Ammon's horn (tissue), 1 donor: ENCODE measurements at regions not wholly inside any gene's neighbourhood (a gene's known extent, or its start where the extent isn't known, plus 50 kb on each side); places are given as distances from the start of the nearest gene placed in this dataset.
"Not testable (repeated sequence)": the region's sequence is repeated elsewhere in the genome, so short reads cannot be mapped to it uniquely, and the experiment has no call there.

Experiments used
- DNase-seq: peaks from one replicate; pipeline ENCODE4 v3.0.0-alpha.2; 2016; ENCODE audit warnings: low spot score

DNA sequence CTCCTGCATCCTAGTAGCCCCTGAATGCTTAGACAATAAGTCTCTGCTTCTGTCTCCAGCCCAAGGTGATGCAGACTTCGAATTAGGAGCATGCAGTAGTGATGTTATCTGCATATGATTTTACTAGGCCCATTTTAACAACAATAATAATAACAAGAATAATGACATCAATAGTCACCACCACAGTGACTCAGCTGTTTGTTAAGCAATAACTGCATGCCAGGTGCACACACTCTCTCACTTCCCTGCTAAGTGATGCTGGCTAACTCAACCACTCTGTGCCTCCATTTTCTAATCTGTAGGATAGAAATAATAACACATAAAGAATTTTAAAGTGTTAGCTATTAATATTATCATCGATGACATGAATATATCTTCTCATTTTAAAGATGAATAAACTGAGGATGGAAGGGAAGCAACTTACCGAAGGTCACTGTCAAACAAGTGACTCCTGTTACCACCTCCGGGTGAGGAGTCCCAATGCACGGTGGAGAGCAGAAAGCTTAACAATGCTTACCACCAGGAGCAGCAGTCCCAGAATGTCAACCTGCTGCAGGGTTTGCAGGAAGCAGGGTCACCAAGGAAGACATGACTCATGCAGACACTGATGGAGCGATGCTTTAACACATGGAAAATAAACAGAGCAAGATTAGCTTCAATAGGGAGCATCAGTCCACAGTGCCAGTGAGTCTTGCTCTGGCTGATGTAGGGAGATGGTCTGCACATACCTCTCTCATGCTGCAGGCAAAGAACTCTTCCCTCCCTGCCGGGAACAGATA is 290.2 kb downstream of the SPATA17 start:
- DNase-seq: no peak

DNA sequence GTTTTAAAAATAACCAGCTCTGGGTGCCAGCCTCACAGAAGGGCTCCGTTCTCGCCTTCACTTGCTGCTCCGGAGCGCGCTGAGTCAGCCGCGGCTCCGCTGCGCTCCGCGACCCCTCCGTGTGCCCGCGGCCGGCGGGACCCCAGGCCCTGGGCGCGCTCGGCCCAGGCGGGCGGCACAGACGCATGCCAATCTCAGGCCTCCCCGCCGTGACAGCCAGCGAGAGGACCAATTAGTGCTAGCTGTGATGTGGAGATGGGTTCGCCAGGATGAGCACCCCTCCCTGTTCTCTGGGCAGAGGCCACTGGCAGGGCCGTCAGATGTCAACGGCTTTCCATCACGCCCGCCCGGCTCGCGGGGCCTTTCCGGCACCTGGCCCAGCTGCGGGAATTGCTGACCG is 293.8 kb downstream of the SPATA17 start:
- no peak for DNase-seq

DNA sequence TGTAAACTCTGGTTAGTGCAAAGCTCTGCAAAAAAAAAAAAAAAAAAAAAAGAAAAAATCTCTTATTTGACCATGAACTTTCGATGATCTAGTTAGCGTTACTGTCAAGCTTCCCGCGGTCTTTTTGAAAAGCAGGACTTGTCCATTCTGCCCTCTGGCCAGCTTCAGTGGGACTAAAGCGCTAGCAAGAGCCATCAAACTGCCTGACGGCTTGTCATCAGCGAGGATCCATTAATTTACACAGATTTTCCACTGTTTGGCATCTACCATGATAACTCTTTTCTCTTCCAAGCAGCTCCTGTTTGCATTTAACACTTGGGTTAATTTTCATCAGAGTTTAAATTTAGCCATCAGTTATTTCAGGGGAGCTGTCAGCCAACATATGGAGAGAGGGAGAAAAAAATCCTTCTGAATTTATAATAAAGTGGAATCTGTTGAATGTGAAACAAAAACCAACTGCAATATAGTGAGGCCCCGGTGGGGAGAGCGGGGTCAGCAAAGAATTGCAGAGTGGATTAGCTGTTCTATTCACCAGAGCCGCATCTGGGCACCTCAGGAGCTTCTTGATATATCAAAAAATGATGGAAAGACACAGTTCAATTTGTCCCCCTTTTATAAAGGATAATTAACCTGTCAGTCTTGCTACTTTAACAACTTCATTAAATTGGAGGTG is 298.2 kb downstream of the SPATA17 start:
- DNase-seq: no peak

DNA sequence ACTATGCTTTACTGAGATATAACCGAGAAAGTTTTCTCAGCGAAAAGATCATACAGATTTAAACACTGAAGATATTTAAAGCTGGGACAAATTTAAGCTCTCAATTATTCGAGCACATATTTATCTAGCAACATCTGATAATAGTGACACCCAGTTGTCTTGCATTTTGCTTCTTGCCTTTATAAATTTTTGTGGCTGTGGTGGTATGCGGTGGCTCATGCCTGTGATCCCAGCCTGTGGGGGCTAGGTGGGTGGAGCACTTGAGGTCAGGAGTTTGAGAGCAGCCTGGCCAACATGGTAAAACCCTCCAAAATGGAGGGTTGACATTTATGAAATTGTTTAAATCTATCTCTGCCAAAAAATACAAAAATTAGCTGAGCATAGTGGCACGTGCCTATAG is 312.2 kb downstream of the SPATA17 start:
- no peak for DNase-seq

DNA sequence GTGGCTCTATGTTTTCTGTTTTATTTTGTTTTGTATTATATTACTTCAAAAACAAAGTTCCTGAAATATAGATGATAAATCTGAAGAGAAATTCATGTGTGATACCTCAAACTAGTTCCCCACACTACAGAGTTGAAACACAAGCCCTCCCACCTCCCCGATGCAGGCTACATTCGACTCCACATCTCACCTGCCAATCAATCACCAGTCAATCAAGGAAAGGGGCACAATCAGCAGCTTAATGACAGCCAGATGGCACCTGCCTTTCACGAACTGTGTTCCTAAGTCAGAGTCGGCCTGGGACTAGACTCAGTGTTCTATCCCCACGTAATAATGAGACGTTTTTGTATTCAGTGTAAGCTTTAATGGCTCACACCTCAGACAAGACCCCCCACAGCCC is 313.4 kb downstream of the SPATA17 start:
- no peak for DNase-seq

DNA sequence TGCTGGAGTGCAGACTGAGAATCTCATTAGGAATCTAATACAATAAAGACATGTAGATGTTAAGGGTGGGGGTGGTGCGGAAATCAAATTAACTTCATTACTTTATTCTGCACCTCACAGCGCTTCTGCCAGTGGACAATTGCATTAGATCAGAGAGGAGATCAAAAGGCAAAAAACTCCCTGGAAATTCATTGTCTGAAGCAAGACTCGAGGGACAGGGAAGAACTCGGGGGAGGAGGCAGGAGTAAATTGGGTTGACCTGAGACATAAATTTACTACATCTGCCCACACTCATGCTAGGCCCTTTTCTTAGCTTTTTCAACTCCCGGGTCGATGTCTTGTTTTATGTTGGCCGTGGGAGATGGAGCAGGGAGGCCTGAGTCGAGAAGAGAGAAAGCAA is 315.4 kb downstream of the SPATA17 start:
- DNase-seq: no peak

DNA sequence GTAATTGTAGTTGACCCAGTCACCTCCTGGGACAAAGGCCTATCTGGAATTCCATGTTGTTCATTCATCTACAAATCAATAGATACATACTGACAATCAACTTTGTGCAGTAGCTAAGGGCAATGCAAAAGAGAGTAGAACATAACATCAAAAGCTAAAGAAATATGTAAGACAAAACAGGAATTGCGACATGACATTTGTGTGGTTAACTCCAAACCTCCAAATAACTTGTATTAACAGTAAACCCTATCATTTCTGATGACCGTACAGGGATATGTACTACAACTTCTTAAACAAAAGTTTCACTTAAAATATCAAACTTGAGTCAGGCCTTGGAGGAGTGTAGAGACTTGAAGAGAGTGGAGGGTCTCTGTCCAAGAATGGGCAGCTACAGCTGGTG is 317.6 kb downstream of the SPATA17 start:
- no peak for DNase-seq

DNA sequence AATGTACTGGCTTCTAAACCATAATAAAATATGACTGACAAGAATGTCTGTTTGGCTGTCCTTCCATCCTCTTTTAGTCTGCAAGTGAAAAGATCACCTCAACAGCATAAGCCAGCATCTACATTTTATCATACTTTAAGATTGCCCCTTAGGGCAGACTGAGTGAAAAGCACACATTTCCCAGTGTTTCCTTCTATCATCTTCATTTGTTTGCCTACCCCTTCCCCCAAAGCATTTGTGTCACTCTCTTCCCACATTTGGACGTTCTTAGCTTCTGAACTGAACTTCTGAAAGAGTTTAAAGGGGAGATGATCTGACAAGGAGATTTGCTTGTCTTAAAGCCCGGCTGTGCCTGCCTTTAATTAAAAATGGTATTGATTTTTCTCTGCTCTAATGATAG is 322.2 kb downstream of the SPATA17 start:
- DNase-seq: no peak

DNA sequence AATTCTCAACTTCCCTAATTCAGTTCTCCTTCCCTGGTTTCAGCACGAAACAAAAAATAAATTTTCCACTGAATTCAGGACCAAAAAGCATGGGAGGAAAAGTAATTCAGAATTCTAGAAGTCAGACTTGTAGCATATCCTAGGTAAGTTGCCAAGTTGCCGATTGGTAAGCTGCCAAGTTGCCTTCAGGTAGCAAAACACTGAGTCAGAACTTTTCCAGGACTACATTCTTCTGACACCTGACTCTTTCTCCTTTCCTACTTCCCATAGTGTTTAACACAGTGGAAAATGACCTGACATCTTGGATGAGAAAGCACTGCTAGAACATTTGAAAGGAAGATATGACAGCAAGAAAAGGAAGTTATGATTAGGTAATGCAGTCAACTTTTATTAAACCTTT is 322.8 kb downstream of the SPATA17 start:
- no peak for DNase-seq

DNA sequence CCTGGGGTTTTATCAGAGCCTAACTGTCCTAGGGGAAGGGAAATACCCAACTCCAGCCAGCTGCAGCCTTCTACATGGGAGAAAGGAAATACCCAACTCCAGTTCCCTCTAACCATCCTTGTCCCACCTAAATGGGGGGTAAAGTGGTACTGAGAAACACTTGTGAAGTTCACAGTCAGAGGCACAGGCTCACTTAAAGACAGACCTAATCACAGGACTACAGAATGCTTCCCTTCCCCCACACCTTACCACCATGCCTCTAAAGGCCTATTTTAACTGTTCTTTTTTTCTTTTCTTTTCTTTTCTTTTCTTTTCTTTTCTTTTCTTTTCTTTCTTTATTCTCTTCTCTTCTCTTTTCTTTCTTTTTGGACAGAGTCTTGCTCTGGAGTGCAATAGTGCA is 324.6 kb downstream of the SPATA17 start:
- no peak for DNase-seq

DNA sequence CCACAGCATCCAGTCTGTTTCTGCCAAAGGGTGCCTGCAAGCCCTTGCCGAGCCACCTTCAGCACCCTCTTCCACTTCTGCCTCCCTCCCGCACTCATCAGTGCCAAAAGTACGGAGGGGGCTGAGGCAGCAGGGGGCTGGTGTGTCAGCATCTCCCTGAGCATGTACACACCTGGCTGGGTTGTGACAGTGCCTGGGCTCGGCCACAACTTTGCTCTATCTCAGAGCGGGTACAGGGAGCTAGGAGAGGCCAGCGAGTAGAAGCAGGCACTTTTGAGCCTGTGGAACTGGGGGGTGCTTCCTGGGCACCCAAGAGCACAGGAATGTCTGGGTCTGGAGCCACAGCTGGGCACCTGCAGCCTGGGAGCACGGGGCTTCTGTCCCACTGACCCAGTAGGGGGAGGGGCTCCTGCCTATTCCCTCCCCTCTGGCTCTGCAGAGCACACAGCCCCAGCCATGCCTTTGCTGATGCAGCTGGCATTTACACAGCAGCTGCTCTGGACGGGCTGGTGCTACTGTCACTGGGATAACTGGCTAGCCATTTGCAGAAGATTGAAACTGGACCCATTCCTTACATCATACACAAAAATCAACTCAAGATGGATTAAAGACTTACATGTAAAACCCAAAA is 319.8 kb upstream of the RRP15 start:
- no peak for DNase-seq

DNA sequence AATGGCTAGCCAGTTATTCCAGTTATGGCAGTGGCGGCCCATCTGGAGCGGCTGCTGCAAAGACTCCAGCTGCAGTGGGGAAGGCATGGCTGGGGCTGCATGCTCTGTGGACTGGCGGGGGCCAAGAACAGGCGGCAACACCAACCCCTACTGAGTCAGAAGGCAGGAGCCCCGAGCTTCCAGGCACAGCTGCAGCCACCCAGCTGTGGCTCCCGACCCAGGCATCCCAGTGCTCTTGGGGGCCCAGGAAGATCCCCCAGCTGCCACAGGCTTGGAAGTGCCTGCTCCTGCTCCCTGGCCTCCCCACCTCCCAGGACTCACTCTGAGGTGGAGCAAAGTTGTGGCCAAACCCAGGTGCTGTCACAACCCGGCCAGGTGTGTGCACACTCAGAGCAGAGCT is 317.0 kb upstream of the RRP15 start:
- no peak for DNase-seq

DNA sequence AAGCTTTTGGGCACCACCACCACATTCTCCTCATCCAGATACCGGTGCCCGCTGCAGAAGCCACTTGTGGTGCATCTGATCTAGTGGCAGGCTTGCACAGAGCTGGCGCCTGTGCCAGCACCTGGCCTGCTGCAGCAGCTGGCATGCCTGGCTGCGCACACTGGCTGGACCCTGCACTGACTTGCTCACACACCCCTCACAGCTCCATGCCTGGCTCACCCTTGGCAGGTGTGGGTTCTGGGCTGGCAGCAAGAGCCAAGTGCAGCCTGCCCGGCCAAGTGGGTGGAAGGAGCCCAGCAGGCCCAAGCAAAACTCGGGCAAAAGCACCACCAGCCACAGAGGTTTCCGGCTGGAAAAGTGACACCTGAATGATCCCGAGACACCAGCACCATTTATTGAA is 315.7 kb upstream of the RRP15 start:
- no peak for DNase-seq

DNA sequence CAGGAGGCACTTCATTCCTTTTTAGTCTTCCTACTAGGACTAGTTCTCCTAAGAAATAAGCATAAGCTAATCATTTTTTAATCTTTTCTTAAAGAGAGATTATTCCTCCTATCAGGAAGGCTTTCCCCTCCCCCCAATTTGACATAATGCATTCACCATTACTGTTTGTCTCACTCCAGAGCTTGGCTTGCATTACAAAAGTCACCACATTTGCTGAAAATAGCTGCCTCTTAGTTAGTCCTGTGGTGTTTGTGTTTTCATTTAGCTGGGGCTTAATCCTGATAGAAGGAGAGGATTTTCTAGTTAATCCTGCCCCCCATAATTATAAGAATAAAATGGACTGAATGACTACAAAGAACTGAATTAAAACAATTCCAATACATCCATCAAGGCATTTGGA is 307.1 kb upstream of the RRP15 start:
- DNase-seq: no peak

DNA sequence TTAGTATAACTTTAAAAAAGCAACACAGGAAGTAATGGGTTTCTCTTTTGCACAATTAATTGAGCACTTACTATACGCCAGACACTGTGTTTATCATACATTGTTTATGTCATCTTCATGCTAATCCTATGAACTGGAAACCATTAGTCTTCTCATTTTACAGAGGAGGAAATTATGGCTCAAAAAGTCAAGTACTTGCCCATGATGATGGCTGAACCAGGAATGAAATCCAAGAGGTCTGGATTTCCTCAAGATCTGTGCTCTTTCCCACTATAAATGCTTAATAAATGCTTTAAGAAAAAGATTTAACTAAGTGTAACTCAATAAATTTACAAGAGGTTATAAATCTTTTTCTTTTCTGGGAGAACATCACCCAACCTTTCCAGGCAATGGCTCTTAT is 303.7 kb upstream of the RRP15 start:
- no peak for DNase-seq

DNA sequence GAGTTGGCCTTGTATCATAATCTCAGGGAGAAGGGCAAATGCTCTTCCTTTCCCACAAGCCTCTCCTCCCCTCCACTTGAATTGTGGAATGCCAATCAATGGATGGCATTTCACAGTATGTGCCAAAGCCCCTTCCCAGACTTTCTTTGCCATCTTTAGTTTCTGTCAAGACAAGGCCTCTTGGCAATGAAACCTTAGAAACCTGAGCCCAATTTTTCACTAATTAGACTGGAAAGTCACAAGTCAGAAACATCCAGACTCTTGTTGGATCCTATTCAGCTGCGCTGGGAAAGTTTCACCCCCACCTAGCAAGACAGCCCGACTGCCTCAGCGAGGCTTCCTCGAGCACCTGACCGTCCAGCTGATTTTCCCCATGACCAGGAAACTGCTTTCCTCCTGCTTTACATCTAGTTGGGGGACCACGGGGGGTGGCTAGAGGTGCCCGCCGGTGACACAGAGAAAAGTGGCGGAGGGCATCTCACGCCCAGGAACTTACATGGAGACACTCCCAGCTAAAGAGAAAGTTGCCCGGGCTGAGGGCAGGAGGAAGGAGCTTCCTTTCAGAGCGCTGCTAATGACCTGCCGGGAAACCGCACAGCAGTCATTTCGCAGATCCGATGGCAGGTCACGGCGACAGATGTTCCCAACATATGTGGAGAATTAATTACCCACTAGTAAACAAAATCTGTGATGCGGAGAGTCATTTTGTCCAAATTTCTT is 302.6 kb upstream of the RRP15 start:
- DNase-seq: no peak

DNA sequence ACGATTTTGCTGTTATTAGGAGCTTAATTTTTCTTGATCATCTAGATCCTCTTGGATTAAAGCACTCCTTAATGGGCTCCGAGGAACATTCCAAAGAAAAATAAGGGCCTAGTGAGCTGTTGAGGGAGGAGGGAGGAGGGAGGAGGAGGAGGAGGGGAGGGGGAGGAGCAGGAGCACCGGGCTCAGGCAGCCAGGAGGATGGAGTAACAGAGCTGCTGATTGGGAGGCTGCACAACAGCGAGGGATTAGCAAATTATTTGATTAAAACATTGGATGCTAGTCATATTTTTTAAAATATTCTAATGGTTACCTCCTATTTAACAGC is 302.1 kb upstream of the RRP15 start:
- DNase-seq: no peak

DNA sequence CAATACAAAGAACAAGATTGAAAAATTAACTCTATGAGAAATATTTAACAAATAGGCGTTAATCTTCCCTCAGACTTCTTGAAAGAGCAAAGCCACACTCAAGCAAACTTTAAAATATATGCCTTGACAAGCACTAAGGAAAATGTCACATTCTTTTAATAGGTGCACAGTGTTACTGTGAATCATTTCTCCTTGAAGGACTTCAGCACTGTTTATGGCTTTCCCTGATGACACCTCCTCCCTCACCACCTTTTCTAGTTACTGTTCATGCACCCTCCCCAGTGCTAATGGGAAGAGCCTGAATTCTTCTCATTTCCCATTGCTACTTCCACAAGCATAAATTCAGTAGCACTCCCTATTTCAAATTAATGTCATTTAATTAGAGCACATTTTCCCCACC is 299.5 kb upstream of the RRP15 start:
- DNase-seq: no peak

DNA sequence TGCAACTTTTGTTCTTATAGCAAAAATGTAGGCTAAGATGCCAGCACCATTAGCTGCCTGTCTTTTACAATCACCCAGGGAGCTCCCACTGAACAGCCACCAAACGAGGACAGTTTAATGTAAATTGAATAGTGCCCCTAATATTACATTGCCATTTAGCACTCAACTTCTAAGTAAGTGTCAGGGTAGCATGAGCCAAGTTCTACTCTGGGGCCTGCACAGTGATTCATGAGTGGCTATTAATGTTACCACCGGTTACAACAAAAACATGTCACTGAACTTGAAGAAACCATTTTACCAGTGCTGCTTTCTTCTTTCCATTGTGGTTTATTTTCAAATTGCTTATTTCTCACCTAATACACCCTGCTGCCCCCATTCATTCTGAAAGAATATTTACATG is 295.6 kb upstream of the RRP15 start:
- no peak for DNase-seq

DNA sequence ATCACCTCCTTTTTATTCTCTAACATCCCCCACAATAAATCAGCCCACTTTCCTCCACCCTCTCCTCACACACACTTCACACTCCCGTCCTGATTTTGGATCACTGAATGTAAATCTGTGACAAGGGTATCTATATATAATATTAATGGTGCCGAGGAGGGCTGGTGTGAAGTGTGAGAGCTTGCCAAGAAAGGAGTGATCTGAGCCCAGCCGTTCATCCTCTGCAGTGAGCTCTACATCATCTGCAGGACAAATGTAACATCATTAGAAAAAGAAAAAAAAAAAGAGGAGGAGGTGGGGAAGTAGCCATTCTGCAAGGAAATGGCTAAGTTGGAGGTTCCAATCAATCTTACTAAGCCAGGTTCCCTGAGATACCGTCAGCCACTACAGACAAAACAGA is 291.7 kb upstream of the RRP15 start:
- DNase-seq: no peak

DNA sequence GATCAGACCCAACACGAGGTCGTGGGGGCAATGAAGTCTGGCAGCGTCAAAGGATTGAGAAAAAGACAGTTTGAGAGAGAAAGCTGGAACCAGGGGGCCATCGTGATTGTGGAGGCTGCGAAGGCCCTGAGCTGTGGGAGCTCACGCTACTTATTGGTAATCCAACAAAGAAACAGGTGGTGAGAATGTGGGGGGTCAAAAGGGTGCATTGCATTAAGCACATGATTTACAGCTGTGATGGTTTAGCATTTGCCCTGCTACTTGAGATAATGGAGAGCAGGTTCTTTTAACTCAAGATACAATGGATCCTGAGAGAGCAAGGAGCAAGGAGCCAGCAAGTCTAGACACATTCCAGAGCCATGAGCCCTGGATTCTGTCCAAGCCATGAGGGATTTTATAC is 276.8 kb upstream of the RRP15 start:
- not testable (repeated sequence) for DNase-seq

DNA sequence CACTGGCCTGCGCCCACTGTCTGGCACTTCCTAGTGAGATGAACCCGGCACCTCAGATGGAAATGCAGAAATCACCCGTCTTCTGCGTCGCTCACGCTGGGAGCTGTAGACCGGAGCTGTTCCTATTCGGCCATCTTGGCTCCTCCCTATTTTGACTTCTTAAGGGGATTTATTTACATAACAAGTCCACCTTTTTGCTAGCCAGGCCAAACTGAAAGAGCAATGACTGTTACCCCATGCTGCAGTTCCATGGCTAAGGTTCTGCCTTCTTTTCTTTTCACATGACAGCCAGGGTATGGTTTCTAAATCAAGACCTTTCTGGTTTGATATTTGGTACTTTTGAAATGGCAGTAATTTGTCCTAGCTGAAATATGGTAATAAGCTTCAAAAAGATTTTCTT is 270.0 kb upstream of the RRP15 start:
- not testable (repeated sequence) for DNase-seq

DNA sequence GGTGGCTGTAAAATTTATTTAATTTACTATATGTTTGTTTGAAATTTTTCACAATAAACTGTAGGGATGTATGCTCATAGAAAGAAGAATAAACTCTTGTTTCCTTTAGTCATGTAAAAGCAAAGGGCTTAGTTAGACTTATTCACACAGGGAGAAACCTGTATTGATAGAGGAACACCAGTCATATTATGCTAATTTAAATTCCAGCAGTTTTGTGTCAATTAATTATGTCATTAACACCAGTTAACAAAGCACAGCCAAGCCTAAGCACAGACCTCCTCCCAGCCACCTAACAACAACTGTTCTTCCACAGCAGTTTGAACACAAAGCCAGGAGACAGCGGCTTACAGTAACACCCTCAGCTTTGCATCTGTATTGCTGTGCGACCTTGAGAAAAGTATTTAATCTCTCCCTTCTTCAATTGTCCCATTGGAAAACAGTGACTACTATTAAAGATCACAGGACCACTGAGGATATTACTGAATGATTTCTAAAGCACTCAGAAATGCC is 260.8 kb upstream of the RRP15 start:
- no peak for DNase-seq
